GM04503 (cell line): ENCODE measurements at regions not wholly inside any gene's neighbourhood (a gene's known extent, or its start where the extent isn't known, plus 50 kb on each side); places are given as distances from the start of the nearest gene placed in this dataset.
"Not testable (repeated sequence)": the region's sequence is repeated elsewhere in the genome, so short reads cannot be mapped to it uniquely, and the experiment has no call there.

ENCODE experiments used
- DNase-seq: peaks from one replicate; pipeline ENCODE4 v3.0.0-alpha.2; 2012; ENCODE audit warnings: low read depth

DNA sequence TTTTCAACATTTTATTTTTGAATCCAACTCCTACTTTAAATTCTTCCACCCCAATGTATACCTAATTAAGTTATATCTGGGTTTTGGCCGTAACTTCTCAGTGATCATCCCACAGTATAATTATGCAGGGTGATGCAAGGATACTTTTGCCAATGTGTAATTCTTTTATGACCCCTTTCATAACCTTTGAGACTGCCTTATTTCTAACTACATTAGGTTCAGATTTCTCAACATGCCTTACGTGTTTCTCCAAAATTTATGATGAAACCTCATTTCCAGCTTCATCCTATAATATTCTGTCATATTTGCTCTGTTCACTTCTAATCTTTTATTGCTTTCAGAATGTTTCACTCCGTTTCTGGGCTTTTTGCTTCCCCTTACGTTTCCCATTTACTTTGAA lies 1229.6 kb upstream of the ALCAM start:
- no peak for DNase-seq

DNA sequence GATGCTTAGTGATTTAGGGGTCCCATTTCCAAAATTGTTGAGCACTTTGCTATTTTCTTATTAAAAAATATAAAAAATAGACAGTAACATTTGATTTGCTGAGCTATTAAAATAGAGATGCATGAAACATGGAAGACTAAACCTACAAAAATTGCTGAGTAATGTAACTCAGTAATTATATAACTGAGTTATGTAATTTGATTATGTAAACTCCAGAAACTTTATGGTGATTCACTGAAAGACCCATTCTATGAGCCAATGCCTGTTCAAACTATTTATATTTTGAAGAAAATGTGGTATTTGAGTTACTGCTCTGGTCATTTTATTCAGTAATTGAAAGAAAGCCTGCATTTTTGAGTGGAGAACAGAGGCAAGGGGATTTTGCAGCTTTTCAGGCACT lies 1221.5 kb upstream of the ALCAM start:
- DNase-seq, result no peak

DNA sequence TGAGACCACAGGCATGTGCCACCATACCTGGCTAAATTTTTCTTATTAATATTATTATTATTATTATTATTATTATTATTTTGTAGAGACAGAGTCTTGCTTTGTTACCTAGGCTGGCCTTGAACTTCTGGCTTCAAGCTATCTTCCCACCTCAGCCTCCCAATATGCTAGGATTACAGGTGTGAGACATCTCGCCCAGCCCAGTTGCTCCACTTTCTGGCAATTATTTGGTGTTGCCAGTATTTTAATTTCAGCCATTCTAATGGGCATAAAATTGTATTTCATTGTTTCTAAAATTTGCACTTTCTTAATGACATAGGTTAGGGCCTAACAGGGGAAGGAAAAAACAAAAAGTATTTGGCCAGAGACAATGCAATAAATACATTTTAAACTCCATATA lies 1217.6 kb upstream of the ALCAM start:
- no peak for DNase-seq

DNA sequence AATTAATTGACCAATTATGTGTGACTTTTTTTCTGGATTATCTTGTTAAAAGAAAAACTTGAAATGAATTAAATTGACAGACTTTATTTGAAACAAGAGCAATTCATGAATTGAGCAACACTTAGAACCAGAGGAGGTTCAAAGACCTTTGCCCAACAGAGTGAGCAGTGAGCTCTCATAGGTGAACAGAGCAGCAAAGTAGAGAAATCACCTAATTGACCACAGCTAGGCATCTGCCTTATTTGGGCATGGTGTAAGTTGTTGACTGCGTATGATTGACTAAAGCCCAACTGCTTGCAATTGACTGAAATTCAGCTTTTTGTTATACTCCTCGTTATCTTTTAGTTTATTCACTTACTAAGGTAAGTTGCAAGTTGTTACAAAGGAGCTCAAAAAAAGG lies 1216.0 kb upstream of the ALCAM start:
- no peak for DNase-seq

GRCh38 chr3:104154896-104155295 lies 1211.8 kb upstream of the ALCAM start:
- DNase-seq, result no peak

- DNase-seq, result no peak
These were observed 1200.8 kb upstream of the ALCAM start for GRCh38 chr3:104165866-104166265.

DNA sequence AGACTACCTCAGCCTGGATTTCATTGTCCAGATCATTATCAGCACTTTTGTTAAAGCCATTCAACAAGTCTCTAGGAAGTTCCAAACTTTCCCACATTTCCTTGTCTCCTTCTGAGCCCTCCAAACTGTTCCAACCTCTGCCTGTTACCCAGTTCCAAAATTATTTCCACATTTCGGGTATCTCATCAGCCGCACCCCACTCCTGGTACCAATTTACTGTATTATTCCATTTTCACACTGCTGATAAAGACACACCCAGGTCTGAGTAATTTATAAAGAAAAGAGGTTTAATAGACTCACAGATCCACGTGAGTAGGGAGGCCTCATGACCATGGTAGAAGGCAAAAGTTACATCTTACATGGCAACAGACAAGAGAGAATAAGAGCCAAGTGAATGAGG lies 1198.3 kb upstream of the ALCAM start:
- no peak for DNase-seq

- DNase-seq, result no peak
These were observed 1191.0 kb upstream of the ALCAM start for GRCh38 chr3:104175696-104176095.

DNA sequence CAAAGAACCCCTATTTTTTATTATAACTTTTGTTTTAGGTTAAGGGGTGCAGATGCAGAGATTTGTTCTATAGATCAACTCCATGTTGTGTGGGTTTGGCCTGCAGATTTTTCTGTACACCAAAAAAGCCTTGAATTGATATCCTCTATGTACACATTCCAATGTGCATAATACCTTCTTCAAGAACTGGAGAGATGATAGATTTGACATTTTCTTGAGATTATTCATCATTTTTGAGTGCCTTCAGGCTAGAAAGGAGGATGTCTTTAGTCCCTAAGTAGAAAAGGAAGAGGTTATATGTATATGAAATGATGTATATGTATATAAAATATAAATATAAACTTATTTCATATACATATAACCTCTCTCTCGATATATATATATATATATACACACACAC lies 1190.0 kb upstream of the ALCAM start:
- DNase-seq, result no peak

GRCh38 chr3:104178680-104179079 lies 1188.0 kb upstream of the ALCAM start:
- no peak for DNase-seq

GRCh38 chr3:104180906-104181305 lies 1185.8 kb upstream of the ALCAM start:
- DNase-seq, result no peak

GRCh38 chr3:104190681-104191080 lies 1176.0 kb upstream of the ALCAM start:
- DNase-seq, result no peak

DNA sequence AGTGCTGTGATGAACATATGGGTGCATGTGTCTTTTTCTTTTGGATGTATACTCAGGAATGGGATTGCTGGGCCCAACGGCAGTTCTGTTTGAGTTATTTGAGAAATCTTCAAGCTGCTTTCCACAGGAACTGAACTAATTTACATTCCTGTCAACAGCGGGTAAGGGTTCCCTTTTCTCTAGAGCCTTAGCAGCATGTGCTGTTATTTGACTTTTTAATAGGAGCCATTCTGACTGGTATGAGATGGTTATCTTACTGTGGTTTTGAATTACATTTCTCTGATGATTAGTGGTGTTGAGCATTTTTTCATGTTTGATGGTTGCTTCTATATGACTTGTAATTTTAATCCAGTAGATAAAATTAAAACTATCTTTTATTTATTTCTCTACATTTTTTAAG lies 1168.6 kb upstream of the ALCAM start:
- DNase-seq, result no peak

- DNase-seq, result no peak
These were observed 1159.8 kb upstream of the ALCAM start for GRCh38 chr3:104206925-104207324.

GRCh38 chr3:104214277-104214676 lies 1152.4 kb upstream of the ALCAM start:
- DNase-seq, result no peak

DNA sequence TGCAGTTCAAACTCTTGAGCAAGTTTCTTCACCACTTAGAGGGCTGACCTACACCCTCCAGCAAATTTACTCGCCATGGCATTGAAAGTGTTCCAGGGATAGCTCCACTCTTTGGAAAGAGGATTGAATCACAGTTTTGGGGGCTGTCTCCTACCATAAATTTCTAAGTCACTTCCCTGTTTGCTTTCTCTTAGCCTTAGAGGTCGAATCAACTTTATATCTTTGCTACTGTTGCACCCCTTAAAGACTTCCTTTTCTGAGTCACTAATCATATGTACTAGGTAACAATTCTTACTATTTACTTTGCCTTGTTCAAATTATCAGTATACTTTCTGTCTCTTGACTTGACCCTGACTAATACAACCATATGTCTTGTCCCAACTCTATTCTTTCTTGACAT lies 1151.8 kb upstream of the ALCAM start:
- DNase-seq, result no peak

DNA sequence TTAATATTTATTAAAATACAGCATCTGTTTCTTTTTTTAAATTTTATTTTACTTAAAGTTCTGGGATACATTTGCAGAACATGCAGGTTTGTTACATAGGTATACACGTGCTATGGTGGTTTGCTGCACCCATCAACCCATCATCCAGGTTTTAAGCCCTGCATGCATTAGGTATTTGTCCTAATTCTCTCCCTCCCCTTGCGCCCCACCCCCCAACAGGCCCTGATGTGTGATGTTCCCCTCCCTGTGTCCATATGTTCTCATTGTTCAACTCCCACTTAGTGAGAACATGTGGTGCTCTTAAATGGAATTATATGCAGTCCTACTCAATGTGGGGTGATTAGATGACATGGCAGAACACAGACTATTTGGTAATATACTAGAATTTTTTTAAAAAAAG lies 1147.7 kb upstream of the ALCAM start:
- not testable (repeated sequence) for DNase-seq

DNA sequence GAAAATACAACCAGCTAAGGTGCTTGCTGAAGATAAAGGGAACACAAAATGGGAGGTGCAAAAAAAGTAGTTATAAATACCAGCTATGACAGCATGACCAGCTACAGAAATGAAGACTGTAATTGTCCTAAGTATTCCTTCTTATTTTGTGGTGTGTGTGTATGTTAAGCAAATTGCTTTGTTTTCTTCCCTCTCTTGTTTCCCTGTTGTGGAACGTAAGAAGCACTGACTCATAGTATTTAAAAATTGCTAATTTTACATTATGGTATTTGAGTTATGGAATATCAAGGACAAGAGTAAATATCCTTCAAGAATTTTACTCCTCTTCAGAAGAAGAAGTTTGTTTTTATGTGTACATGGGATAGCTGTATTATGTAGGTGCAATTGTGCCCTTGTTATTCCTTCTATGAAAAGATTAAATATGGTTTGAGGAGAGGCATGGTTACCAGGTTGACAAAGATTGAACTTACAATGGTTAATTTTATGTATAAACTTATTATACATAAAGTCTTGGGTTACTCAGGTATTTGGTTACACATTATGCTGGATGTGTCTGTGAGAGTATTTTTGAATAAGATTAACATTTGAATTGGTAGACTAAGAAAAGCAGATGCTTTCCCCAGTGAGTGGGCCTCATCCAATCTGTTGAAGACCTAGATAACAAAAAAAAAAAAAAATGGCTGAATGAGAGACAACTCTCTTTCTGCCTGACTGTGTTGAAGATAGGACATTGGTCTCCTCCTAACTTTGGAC lies 1132.1 kb upstream of the ALCAM start:
- DNase-seq, result no peak

DNA sequence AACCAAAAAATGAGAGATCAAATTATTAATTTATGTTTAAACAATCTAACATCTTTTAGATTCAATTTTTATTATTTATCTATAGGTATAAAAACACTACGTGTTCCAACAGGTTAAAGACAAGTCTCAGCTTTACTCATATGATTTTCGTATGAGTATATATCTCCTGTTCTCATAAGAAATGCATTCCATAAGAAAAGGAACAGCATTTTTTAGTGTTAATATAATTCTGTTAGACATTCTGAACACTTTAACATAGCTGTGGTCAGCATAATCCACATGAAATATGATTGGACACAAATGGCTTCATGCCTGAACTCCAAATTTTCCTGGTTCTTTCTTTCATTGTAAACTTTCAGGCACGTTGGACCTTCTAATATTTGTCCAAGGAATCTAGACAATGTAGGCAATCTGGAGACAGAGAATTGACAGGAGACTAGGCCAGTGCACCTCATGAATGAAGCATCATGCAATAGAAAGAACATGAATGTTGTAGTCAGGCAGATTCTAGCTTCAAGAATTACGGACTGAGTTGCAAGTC lies 1122.0 kb upstream of the ALCAM start:
- no peak for DNase-seq

- no peak for DNase-seq
These were observed 1121.4 kb upstream of the ALCAM start for GRCh38 chr3:104245261-104245660.

DNA sequence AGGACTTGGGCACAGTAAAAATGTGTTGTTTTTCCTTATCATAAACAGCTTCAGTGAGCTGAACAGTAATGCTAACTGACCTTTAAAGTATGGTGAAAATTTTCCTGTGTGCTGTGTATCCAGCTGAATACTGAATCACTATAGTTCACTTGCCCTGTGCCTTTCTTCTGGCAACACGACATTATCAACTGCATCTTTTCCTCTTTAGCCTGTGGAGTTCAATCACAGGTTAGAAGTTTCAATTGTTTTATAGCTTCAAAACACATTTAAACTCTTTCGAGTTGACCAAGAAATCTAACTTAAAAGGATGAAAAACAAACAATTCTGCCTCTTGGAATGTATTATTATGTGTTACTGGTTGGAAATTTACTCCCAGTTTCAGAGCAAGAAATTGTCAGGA lies 1120.7 kb upstream of the ALCAM start:
- no peak for DNase-seq

DNA sequence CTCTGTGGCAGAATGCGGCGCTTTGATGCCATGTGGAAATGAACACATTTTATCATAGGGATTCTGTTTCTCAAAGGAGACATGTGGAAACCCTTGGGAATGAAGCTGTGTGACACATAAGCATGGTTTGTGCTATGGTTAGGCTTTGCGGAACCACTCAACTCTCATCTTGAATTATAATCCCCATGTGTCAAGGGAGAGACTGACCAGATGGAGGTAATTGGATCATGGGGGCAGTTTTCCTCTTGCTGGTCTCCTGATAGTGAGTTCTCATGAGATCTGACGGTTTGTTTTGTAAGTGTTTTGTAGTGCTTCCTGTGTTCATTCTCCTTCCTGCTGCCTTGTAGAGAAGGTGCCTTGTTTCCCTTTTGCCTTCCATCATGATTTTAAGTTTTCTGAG lies 1109.2 kb upstream of the ALCAM start:
- DNase-seq, result no peak

DNA sequence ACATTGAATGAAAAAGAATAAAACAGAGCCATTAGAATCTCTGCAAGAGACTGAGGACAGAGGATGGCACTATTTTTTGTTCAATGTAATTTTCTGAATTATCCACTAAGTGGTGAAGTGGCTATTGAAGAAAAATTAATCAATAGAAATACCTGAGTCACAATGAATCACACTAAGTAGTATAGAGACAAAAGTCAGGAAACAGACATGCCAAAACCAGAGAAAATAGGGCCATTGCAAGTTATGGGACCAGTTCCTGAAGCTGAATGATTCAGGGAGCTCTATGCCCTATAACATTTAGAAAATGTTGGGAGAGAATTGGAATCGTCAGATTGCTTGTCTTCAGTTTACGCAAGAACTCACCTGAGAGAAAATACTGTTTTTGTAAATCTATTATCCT lies 1103.2 kb upstream of the ALCAM start:
- DNase-seq, result no peak

- DNase-seq, result not testable (repeated sequence)
These were observed 1100.5 kb upstream of the ALCAM start for GRCh38 chr3:104266219-104266618.
